ENCODE measurements at regions not wholly inside any gene's neighbourhood (a gene's known extent, or its start where the extent isn't known, plus 50 kb on each side); places are given as distances from the start of the nearest gene placed in this dataset.

- no peak overlapping the region for H2AFZ ChIP-seq (replicated peaks)
- no peaks in the 10 kb centered on the region for H3K9me3 Mint-ChIP-seq
- peaks cover 3% of the 10 kb centered on the region for H3K27me3 Mint-ChIP-seq (ENCODE audit: insufficient read depth, low read depth)
- no peaks in the 10 kb centered on the region for H4K20me1 ChIP-seq (ENCODE audit: low read depth)
- no peaks in the 10 kb centered on the region for H3K79me2 ChIP-seq (ENCODE audit: low read depth)
- H3K27me3 ChIP-seq, result no peaks in the 10 kb centered on the region
- TF ChIP-seq EZH2 (IDR thresholded peaks at IDR 0.05) (no peak), CTCF (IDR thresholded peaks at IDR 0.05) (peak; percentile 58)
- H3K9me3 ChIP-seq (ENCODE audit: low read depth), result no peaks in the 10 kb centered on the region
- H3K27ac ChIP-seq, result no peak overlapping the region
- no peak overlapping the region for H3K4me3 Mint-ChIP-seq
- H3K36me3 ChIP-seq, result no peaks in the 10 kb centered on the region
- DNase-seq (ENCODE audit: low spot score), result peak; percentile 64
- H3K4me1 ChIP-seq, result no peaks in the 10 kb centered on the region
- H3K4me3 ChIP-seq, result no peak overlapping the region
- H3K27ac Mint-ChIP-seq, result no peak overlapping the region
- H3K9ac ChIP-seq, result no peak overlapping the region
- no peaks in the 10 kb centered on the region for H3F3A ChIP-seq (ENCODE audit: low read depth)
- H3K4me1 Mint-ChIP-seq, result no peaks in the 10 kb centered on the region
- no peak overlapping the region for H3K4me2 ChIP-seq
- no peaks in the 10 kb centered on the region for H3K36me3 Mint-ChIP-seq
These were observed 368.7 kb downstream of the ZNF516 start for GRCh38 chr18:76126327-76126726.

DNA sequence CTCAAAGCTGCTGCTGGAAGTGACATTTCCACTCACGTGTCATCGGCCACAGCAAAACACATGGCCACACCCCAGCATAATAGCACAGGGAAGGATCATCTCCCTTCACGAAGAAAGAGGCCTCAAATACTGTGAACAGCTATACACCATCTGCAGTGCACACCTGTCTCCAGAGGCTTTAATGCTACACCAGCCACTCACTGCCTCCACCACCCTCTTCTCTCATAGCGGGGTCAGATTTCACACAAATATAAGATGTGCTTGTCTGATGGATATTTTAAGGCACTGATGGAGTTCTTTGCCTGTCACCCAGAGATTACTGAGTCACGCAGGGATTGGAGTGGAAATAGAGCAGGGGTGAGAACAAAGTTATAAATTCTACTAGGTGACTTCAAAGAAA lies 374.0 kb downstream of the ZNF516 start:
- Mint-ChIP-seq H3K36me3 (no peaks in the 10 kb centered on the region), H3K9me3 (no peaks in the 10 kb centered on the region), H3K27me3 (ENCODE audit: insufficient read depth, low read depth) (peaks cover 3% of the 10 kb centered on the region), H3K4me1 (no peaks in the 10 kb centered on the region), H3K27ac (no peak overlapping the region), H3K4me3 (no peak overlapping the region)
- Histone ChIP-seq H3K4me1 (no peaks in the 10 kb centered on the region), H3K4me3 (no peak overlapping the region), H3K9ac (no peak overlapping the region), H2AFZ (replicated peaks) (no peak overlapping the region), H3K79me2 (ENCODE audit: low read depth) (no peaks in the 10 kb centered on the region), H3K27ac (no peak overlapping the region), H4K20me1 (ENCODE audit: low read depth) (no peaks in the 10 kb centered on the region), H3F3A (ENCODE audit: low read depth) (no peaks in the 10 kb centered on the region), H3K4me2 (no peak overlapping the region), H3K9me3 (ENCODE audit: low read depth) (no peaks in the 10 kb centered on the region), H3K27me3 (no peaks in the 10 kb centered on the region), H3K36me3 (no peaks in the 10 kb centered on the region)
- DNase-seq (ENCODE audit: low spot score), result no peak
- no peak for TF ChIP-seq CTCF (IDR thresholded peaks at IDR 0.05)
- TF ChIP-seq EZH2 (IDR thresholded peaks at IDR 0.05), result no peak
- no peak for TF ChIP-seq EZH2phosphoT487 (IDR thresholded peaks at IDR 0.05)

GRCh38 chr18:76115580-76115979 lies 379.5 kb downstream of the ZNF516 start:
- Histone ChIP-seq H3K9me3 (ENCODE audit: low read depth) (no peaks in the 10 kb centered on the region), H3K27ac (no peak overlapping the region), H3K36me3 (no peaks in the 10 kb centered on the region), H3F3A (ENCODE audit: low read depth) (no peaks in the 10 kb centered on the region), H3K9ac (no peak overlapping the region), H3K27me3 (no peaks in the 10 kb centered on the region), H3K4me2 (no peak overlapping the region), H3K4me1 (no peaks in the 10 kb centered on the region), H2AFZ (replicated peaks) (no peak overlapping the region), H3K4me3 (no peak overlapping the region), H3K79me2 (ENCODE audit: low read depth) (no peaks in the 10 kb centered on the region), H4K20me1 (ENCODE audit: low read depth) (no peaks in the 10 kb centered on the region)
- H3K27ac Mint-ChIP-seq, result no peak overlapping the region
- TF ChIP-seq EZH2phosphoT487 (IDR thresholded peaks at IDR 0.05) (no peak), CTCF (IDR thresholded peaks at IDR 0.05) (no peak), EZH2 (IDR thresholded peaks at IDR 0.05) (no peak)
- H3K27me3 Mint-ChIP-seq (ENCODE audit: insufficient read depth, low read depth), result no peaks in the 10 kb centered on the region
- H3K4me1 Mint-ChIP-seq, result no peaks in the 10 kb centered on the region
- no peak for DNase-seq (ENCODE audit: low spot score)
- no peak overlapping the region for H3K4me3 Mint-ChIP-seq
- H3K9me3 Mint-ChIP-seq, result no peaks in the 10 kb centered on the region
- H3K36me3 Mint-ChIP-seq, result no peaks in the 10 kb centered on the region

GRCh38 chr18:76113101-76113500 lies 381.9 kb downstream of the ZNF516 start:
- Histone ChIP-seq H3K36me3 (no peaks in the 10 kb centered on the region), H3K4me3 (no peak overlapping the region), H2AFZ (replicated peaks) (no peak overlapping the region), H3K79me2 (ENCODE audit: low read depth) (no peaks in the 10 kb centered on the region), H3K4me1 (no peaks in the 10 kb centered on the region), H3F3A (ENCODE audit: low read depth) (no peaks in the 10 kb centered on the region), H3K9ac (no peak overlapping the region), H3K9me3 (ENCODE audit: low read depth) (no peaks in the 10 kb centered on the region), H3K27me3 (no peaks in the 10 kb centered on the region), H3K4me2 (no peak overlapping the region), H3K27ac (no peak overlapping the region), H4K20me1 (ENCODE audit: low read depth) (no peaks in the 10 kb centered on the region)
- no peaks in the 10 kb centered on the region for H3K9me3 Mint-ChIP-seq
- TF ChIP-seq CTCF (IDR thresholded peaks at IDR 0.05) (no peak), EZH2 (IDR thresholded peaks at IDR 0.05) (no peak), EZH2phosphoT487 (IDR thresholded peaks at IDR 0.05) (no peak)
- no peak overlapping the region for H3K27ac Mint-ChIP-seq
- no peak for DNase-seq (ENCODE audit: low spot score)
- no peaks in the 10 kb centered on the region for H3K36me3 Mint-ChIP-seq
- no peaks in the 10 kb centered on the region for H3K4me1 Mint-ChIP-seq
- H3K4me3 Mint-ChIP-seq, result no peak overlapping the region
- peaks cover 2% of the 10 kb centered on the region for H3K27me3 Mint-ChIP-seq (ENCODE audit: insufficient read depth, low read depth)
